OCI-LY3 (cell line): ENCODE measurements at regions not wholly inside any gene's neighbourhood (a gene's known extent, or its start where the extent isn't known, plus 50 kb on each side); places are given as distances from the start of the nearest gene placed in this dataset.

Experiments used
- EZH2phosphoT487 ChIP-seq: fragments of 200-600 bp; shearing (Covaris generic); IDR thresholded peaks from 2 replicates; pipeline ENCODE4 v1.6.1; 2018; ENCODE audit warnings: antibody characterized with exemption, mixed run types, low read depth
- TF ChIP-seq, protein P1 (sequence below): fragments of 200-600, 300-600 bp; sonication (generic); IDR thresholded peaks from 2 replicates; pipeline ENCODE4 v1.5.1; 2014; ENCODE audit warnings: antibody characterized with exemption, low read length, low read depth

DNA sequence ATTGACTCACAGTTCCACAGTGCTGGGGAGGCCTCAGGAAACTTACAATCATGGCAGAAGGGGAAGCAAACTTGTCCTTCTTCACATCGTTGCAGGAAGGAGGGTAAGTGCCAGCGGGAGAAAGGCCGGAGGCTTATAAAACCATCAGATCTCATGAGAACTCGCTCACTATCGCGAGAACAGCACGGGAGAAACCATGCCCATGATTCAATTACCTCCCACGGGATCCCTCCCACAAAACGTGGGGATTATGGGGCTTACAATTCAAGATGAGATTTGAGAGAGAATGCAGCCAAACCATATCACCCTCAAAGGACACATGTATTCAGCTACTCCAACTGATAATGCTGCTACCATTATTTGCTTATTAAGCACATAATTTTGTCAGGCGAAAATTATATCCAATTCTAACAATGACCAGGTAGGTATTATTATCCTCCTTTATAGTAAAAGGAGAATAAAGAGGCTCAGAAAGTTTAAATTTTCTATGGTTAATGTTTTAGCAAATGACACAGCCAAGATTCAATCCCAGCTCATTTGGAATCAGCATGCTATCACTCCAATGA is 327.2 kb upstream of the CDIN1 start:
- TF ChIP-seq, protein P1, sequence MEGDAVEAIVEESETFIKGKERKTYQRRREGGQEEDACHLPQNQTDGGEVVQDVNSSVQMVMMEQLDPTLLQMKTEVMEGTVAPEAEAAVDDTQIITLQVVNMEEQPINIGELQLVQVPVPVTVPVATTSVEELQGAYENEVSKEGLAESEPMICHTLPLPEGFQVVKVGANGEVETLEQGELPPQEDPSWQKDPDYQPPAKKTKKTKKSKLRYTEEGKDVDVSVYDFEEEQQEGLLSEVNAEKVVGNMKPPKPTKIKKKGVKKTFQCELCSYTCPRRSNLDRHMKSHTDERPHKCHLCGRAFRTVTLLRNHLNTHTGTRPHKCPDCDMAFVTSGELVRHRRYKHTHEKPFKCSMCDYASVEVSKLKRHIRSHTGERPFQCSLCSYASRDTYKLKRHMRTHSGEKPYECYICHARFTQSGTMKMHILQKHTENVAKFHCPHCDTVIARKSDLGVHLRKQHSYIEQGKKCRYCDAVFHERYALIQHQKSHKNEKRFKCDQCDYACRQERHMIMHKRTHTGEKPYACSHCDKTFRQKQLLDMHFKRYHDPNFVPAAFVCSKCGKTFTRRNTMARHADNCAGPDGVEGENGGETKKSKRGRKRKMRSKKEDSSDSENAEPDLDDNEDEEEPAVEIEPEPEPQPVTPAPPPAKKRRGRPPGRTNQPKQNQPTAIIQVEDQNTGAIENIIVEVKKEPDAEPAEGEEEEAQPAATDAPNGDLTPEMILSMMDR, result no peak
- TF ChIP-seq EZH2phosphoT487, result no peak
